Suprapubic skin (tissue), 4 donors: ENCODE measurements at regions not wholly inside any gene's neighbourhood (a gene's known extent, or its start where the extent isn't known, plus 50 kb on each side); places are given as distances from the start of the nearest gene placed in this dataset.

Experiments used
- DNase-seq, 2 donors: peaks; one replicate each; pipeline ENCODE4 v3.0.0-alpha.2; 2019; ENCODE audit warnings: low spot score in 2 of 2
- H3K27ac ChIP-seq: fragments of 200-600 bp; sonication (generic); one replicate; pipeline ENCODE4 v1.5.1; 2019
- H3K27me3 ChIP-seq: fragments of 200-600 bp; sonication (generic); one replicate; pipeline ENCODE4 v1.5.1; 2019
- H3K36me3 ChIP-seq: fragments of 200-600 bp; sonication (generic); one replicate; pipeline ENCODE4 v1.5.1; 2019
- H3K4me1 ChIP-seq: fragments of 200-600 bp; sonication (generic); one replicate; pipeline ENCODE4 v1.5.1; 2019
- H3K4me3 ChIP-seq: fragments of 200-600 bp; sonication (generic); one replicate; pipeline ENCODE4 v1.5.1; 2019; ENCODE audit warnings: mild to moderate bottlenecking
- H3K9me3 ChIP-seq: fragments of 200-600 bp; sonication (generic); one replicate; pipeline ENCODE4 v1.5.1; 2019
- CTCF ChIP-seq, 2 donors: fragments of 200-600 bp in 1 of 2; fragments of 450-650 bp in 1 of 2; sonication (generic) in 1 of 2; IDR thresholded peaks; one replicate each; pipeline ENCODE4 v1.5.1; 2016 to 2019; ENCODE audit warnings: antibody characterized with exemption in 2 of 2, mild to moderate bottlenecking in 1 of 2, moderate library complexity in 1 of 2
- EP300 ChIP-seq: sonication (generic); formaldehyde crosslinking; IDR thresholded peaks from one replicate; pipeline ENCODE4 v1.6.1; 2017; ENCODE audit warnings: antibody characterized with exemption
- POLR2A ChIP-seq, 2 donors: fragments of 450-650 bp; IDR thresholded peaks; one replicate each; pipeline ENCODE4 v1.6.1; 2017; ENCODE audit warnings: antibody characterized with exemption in 2 of 2, mild to moderate bottlenecking in 2 of 2, moderate library complexity in 2 of 2
- POLR2AphosphoS5 ChIP-seq, 3 donors: sonication (generic); formaldehyde crosslinking; IDR thresholded peaks; one replicate each; pipeline ENCODE4 v1.6.1; 2017; ENCODE audit warnings: antibody characterized with exemption in 3 of 3
- WGBS: methylation state at CpG from one replicate; pipeline ENCODE4 v1.1.5; 2018; 5-methylcytosine and 5-hydroxymethylcytosine counted together

GRCh38 chr5:62152394-62153087, 153.5 kb upstream of the KIF2A start:
- no peaks in the 10 kb centered on the region for H3K27me3 ChIP-seq
- TF ChIP-seq EP300 (no peak), POLR2A (IDR thresholded peaks at IDR 0.05) (no peak), CTCF (IDR thresholded peaks at IDR 0.05) (no peak), POLR2AphosphoS5 (IDR thresholded peaks at IDR 0.05) (no peak)
- no peak for DNase-seq
- H3K9me3 ChIP-seq, result peaks cover 13% of the 10 kb centered on the region
- WGBS, result 55% methylated on average over 4 of the region's 4 CpGs
- H3K4me1 ChIP-seq, result no peaks in the 10 kb centered on the region
- no peak overlapping the region for H3K4me3 ChIP-seq
- no peaks in the 10 kb centered on the region for H3K36me3 ChIP-seq
- no peak overlapping the region for H3K27ac ChIP-seq

GRCh38 chr5:62154758-62155157, 151.2 kb upstream of the KIF2A start:
- H3K36me3 ChIP-seq, result no peaks in the 10 kb centered on the region
- H3K9me3 ChIP-seq, result peaks cover 16% of the 10 kb centered on the region
- H3K4me3 ChIP-seq, result no peak overlapping the region
- no peaks in the 10 kb centered on the region for H3K4me1 ChIP-seq
- DNase-seq, result no peak
- TF ChIP-seq POLR2A (IDR thresholded peaks at IDR 0.05) (no peak), CTCF (IDR thresholded peaks at IDR 0.05) (no peak), POLR2AphosphoS5 (IDR thresholded peaks at IDR 0.05) (no peak), EP300 (no peak)
- H3K27ac ChIP-seq, result no peak overlapping the region
- no peaks in the 10 kb centered on the region for H3K27me3 ChIP-seq

GRCh38 chr5:62155988-62156387, 150.0 kb upstream of the KIF2A start:
- no peak overlapping the region for H3K4me3 ChIP-seq
- H3K27ac ChIP-seq, result no peak overlapping the region
- TF ChIP-seq POLR2AphosphoS5 (IDR thresholded peaks at IDR 0.05), result no peak
- no peak for TF ChIP-seq EP300
- no peak for TF ChIP-seq CTCF (IDR thresholded peaks at IDR 0.05)
- TF ChIP-seq POLR2A (IDR thresholded peaks at IDR 0.05), result no peak
- peaks cover 16% of the 10 kb centered on the region for H3K9me3 ChIP-seq
- no peaks in the 10 kb centered on the region for H3K36me3 ChIP-seq
- H3K27me3 ChIP-seq, result no peaks in the 10 kb centered on the region
- WGBS, result 91% methylated on average over 3 of the region's 3 CpGs
- H3K4me1 ChIP-seq, result no peaks in the 10 kb centered on the region
- DNase-seq, result no peak

- no peaks in the 10 kb centered on the region for H3K9me3 ChIP-seq
- H3K4me3 ChIP-seq, result no peak overlapping the region
- no peaks in the 10 kb centered on the region for H3K36me3 ChIP-seq
- TF ChIP-seq POLR2A (IDR thresholded peaks at IDR 0.05) (no peak), EP300 (no peak), POLR2AphosphoS5 (IDR thresholded peaks at IDR 0.05) (no peak), CTCF (IDR thresholded peaks at IDR 0.05) (no peak)
- H3K4me1 ChIP-seq, result no peaks in the 10 kb centered on the region
- no peak overlapping the region for H3K27ac ChIP-seq
- peaks cover 3% of the 10 kb centered on the region for H3K27me3 ChIP-seq
- no peak for DNase-seq
- WGBS, result 65% methylated on average over 3 of the region's 3 CpGs
Measured at GRCh38 chr5:62167561-62168057, 138.4 kb upstream of the KIF2A start.

- H3K36me3 ChIP-seq, result no peaks in the 10 kb centered on the region
- no peak for DNase-seq
- H3K27ac ChIP-seq, result no peak overlapping the region
- TF ChIP-seq POLR2A (IDR thresholded peaks at IDR 0.05), result no peak
- TF ChIP-seq CTCF (IDR thresholded peaks at IDR 0.05), result no peak
- TF ChIP-seq POLR2AphosphoS5 (IDR thresholded peaks at IDR 0.05), result no peak
- TF ChIP-seq EP300, result no peak
- WGBS, result 72% methylated on average over 7 of the region's 7 CpGs
- H3K4me3 ChIP-seq, result no peak overlapping the region
- H3K27me3 ChIP-seq, result peaks cover 3% of the 10 kb centered on the region
- no peaks in the 10 kb centered on the region for H3K9me3 ChIP-seq
- no peaks in the 10 kb centered on the region for H3K4me1 ChIP-seq
Measured at GRCh38 chr5:62168506-62169281, 137.3 kb upstream of the KIF2A start.
